Heart left ventricle (tissue), 16 donors: ENCODE measurements at regions not wholly inside any gene's neighbourhood (a gene's known extent, or its start where the extent isn't known, plus 50 kb on each side); places are given as distances from the start of the nearest gene placed in this dataset.

Experiments
- ATAC-seq, 4 donors: fragments of 200-7000 bp; cut with Tn5 transposase; one replicate each; pipeline ENCODE4 v1.9.1; 2020 to 2022; ENCODE audit warnings: moderate library complexity in 4 of 4, mild to moderate bottlenecking in 3 of 4, moderate number of reproducible peaks in 1 of 4
- DNase-seq, 5 donors: peaks; one replicate each; pipeline ENCODE4 v3.0.0-alpha.2; 2020
- H3K27ac ChIP-seq, 12 donors: fragments of 200-600 bp; sonication (generic) in 4 of 12; one replicate each; pipeline versions ENCODE4 v1.5.0 to v1.8.0; 2016 to 2022; ENCODE audit warnings: mild to moderate bottlenecking in 2 of 12
- H3K27me3 ChIP-seq, 9 donors: fragments of 200-600 bp; sonication (generic) in 2 of 9; one replicate each; pipeline versions ENCODE4 v1.5.1 to v1.8.0; 2016 to 2022; ENCODE audit warnings: mild to moderate bottlenecking in 3 of 9
- H3K36me3 ChIP-seq, 9 donors: fragments of 200-600 bp; sonication (generic) in 2 of 9; one replicate each; pipeline versions ENCODE4 v1.5.0 to v1.8.0; 2018 to 2022; ENCODE audit warnings: mild to moderate bottlenecking in 2 of 9
- H3K4me1 ChIP-seq, 12 donors: fragments of 200-600 bp; sonication (generic) in 4 of 12; one replicate each; pipeline versions ENCODE4 v1.5.0 to v1.8.0; 2016 to 2022; ENCODE audit warnings: mild to moderate bottlenecking in 3 of 12
- H3K4me3 ChIP-seq, 12 donors: fragments of 200-600 bp; sonication (generic) in 4 of 12; one replicate each; pipeline versions ENCODE4 v1.5.0 to v1.8.0; 2017 to 2022; ENCODE audit warnings: mild to moderate bottlenecking in 9 of 12, moderate library complexity in 4 of 12
- H3K9me3 ChIP-seq, 12 donors: fragments of 200-600 bp; sonication (generic) in 4 of 12; one replicate each; pipeline versions ENCODE4 v1.5.0 to v1.8.0; 2016 to 2022; ENCODE audit warnings: mild to moderate bottlenecking in 1 of 12
- CTCF ChIP-seq, 12 donors: fragments of 200-600 bp; sonication (generic) in 4 of 12; IDR thresholded peaks; one replicate each; pipeline versions ENCODE4 v1.5.0 to v1.8.0; 2018 to 2022; ENCODE audit warnings: antibody characterized with exemption in 12 of 12, mild to moderate bottlenecking in 5 of 12
- POLR2A ChIP-seq, 2 donors: fragments of 450-650 bp; IDR thresholded peaks; one replicate each; pipeline ENCODE4 v1.6.1; 2017; ENCODE audit warnings: antibody characterized with exemption in 2 of 2, mild to moderate bottlenecking in 2 of 2, moderate library complexity in 2 of 2
- WGBS, 4 donors: extraction: QIAGEN DNeasy Blood & Tissue Kit in 2 of 4; methylation state at CpG; one replicate each; pipeline versions ENCODE4 v1.1.5 to v1.1.7; 2013 to 2018; 5-methylcytosine and 5-hydroxymethylcytosine counted together
- intact Hi-C, 10 donors: fragments of 100-400 bp; cut with DNase I; formaldehyde crosslinking; loops; one replicate each; pipeline versions ENCODE4 v1.11.1 to v1.14.2; 2022
- donor health status: ischemic (EF 13 %, LVEDD 7.1; RV severe dilation, severe dysfunction).
- donor health status: healthy with polysubstance abuse.
- donor health status: DM: no; HTN: yes; CAD: no.
- donor health status: DM: no; HTN: no; CAD: no.
- donor health status: ischemic (EF 25% LVEDD 6.9; RV normal size, moderate dysfunction).
- donor health status: ischemic (EF 25% LVEDD 5.7; RV mildly dilated, moderate dysfunction).
- donor health status: healthy.
- donor health status: DM: yes; HTN: yes; CAD: no.
- donor health status: ischemic (EF 35%, LVEDD 5.7; RV mildly dilated, moderate dysfunction).
- donor health status: nonischemic (EF 11% LVEDD 7.7; RV severe dilation, severe dysfunction).
- donor health status: DM: yes; HTN: yes; CAD: no.
- donor health status: PGD.
- donor health status: ischemic (EF 29% LVEDD 5.4; RV normal size, mild dysfunction).
- donor health status: nonischemic (EF 23%, LVEDD 6.1; RV moderate dilation, normal function).

GRCh38 chr10:64814201-64814600, 1293.0 kb downstream of the REEP3 start:
- intact Hi-C loops = no loop called here
- no peak overlapping the region for H3K4me3 ChIP-seq
- WGBS, 4 donors = 62 to 82% (median 79%) methylated on average over 2 of the region's 2 CpGs
- H3K36me3 ChIP-seq = no peaks in the 10 kb centered on the region
- ATAC-seq = no peak
- no peak for TF ChIP-seq CTCF (IDR thresholded peaks at IDR 0.05)
- no peak for TF ChIP-seq POLR2A (IDR thresholded peaks at IDR 0.05)
- H3K27me3 ChIP-seq = no peaks in the 10 kb centered on the region
- H3K4me1 ChIP-seq = no peaks in the 10 kb centered on the region
- H3K9me3 ChIP-seq = peaks cover 0 to 4% (median 0%) of the 10 kb centered on the region in 12 donors
- DNase-seq = no peak
- H3K27ac ChIP-seq = no peak overlapping the region

GRCh38 chr10:64829888-64830412, 1308.7 kb downstream of the REEP3 start:
- TF ChIP-seq CTCF (IDR thresholded peaks at IDR 0.05) (no peak), POLR2A (IDR thresholded peaks at IDR 0.05) (no peak)
- intact Hi-C loops = no loop called here
- WGBS, 4 donors = 87 to 90% (median 89%) methylated on average over 3 of the region's 3 CpGs
- H3K27ac ChIP-seq = no peak overlapping the region
- H3K36me3 ChIP-seq = no peaks in the 10 kb centered on the region
- H3K9me3 ChIP-seq = no peaks in the 10 kb centered on the region
- ATAC-seq (no peak), DNase-seq (no peak)
- no peaks in the 10 kb centered on the region for H3K27me3 ChIP-seq
- H3K4me1 ChIP-seq = no peaks in the 10 kb centered on the region
- H3K4me3 ChIP-seq = no peak overlapping the region

GRCh38 chr10:64830869-64831268, 1309.7 kb downstream of the REEP3 start:
- H3K36me3 ChIP-seq = no peaks in the 10 kb centered on the region
- H3K4me1 ChIP-seq = no peaks in the 10 kb centered on the region
- TF ChIP-seq POLR2A (IDR thresholded peaks at IDR 0.05) = no peak
- no peak for TF ChIP-seq CTCF (IDR thresholded peaks at IDR 0.05)
- no peak overlapping the region for H3K4me3 ChIP-seq
- WGBS, 4 donors = 55 to 73% (median 67%) methylated on average over 2 of the region's 2 CpGs
- ATAC-seq (no peak), DNase-seq (no peak)
- intact Hi-C loops = no loop called here
- no peaks in the 10 kb centered on the region for H3K27me3 ChIP-seq
- H3K9me3 ChIP-seq = no peaks in the 10 kb centered on the region
- no peak overlapping the region for H3K27ac ChIP-seq

- Histone ChIP-seq H3K27ac (no peak overlapping the region), H3K9me3 (peaks cover 0 to 3% (median 0%) of the 10 kb centered on the region in 12 donors), H3K36me3 (no peaks in the 10 kb centered on the region), H3K4me1 (no peaks in the 10 kb centered on the region), H3K4me3 (no peak overlapping the region), H3K27me3 (no peaks in the 10 kb centered on the region)
- intact Hi-C loops = no loop called here
- ATAC-seq (no peak), DNase-seq (no peak)
- WGBS, 4 donors = 82 to 87% (median 86%) methylated on average over 12 of the region's 12 CpGs
- TF ChIP-seq POLR2A (IDR thresholded peaks at IDR 0.05) (no peak), CTCF (IDR thresholded peaks at IDR 0.05) (no peak)
These were observed 1319.1 kb downstream of the REEP3 start for GRCh38 chr10:64840341-64840740.
